Panc1 (cell line): ENCODE measurements at regions not wholly inside any gene's neighbourhood (a gene's known extent, or its start where the extent isn't known, plus 50 kb on each side); places are given as distances from the start of the nearest gene placed in this dataset.

Experiments
- CTCF ChIP-seq: fragments of 450-650 bp; IDR thresholded peaks from 2 replicates; pipeline ENCODE4 v1.5.1; 2017; ENCODE audit warnings: mild to moderate bottlenecking
- POLR2AphosphoS5 ChIP-seq: IDR thresholded peaks from 2 replicates; pipeline ENCODE4 v1.6.1; 2012; ENCODE audit warnings: mild to moderate bottlenecking, low read depth, low read length, moderate library complexity
- REST ChIP-seq, 2 experiments: IDR thresholded peaks; 2 replicates each; pipeline ENCODE4 v1.6.1; 2011 to 2012; ENCODE audit warnings: low read depth in 2 of 2, control low read depth in 1 of 2, low read length in 1 of 2, mild to moderate bottlenecking in 1 of 2, moderate library complexity in 1 of 2; ENCODE audit not compliant: insufficient read depth in 1 of 2
- SIN3A ChIP-seq: IDR thresholded peaks from 2 replicates; pipeline ENCODE4 v1.6.1; 2012; ENCODE audit warnings: low read depth, mild to moderate bottlenecking, low read length, moderate library complexity, borderline replicate concordance; ENCODE audit not compliant: insufficient read depth
- TCF7L2 ChIP-seq: IDR thresholded peaks from 2 replicates; pipeline ENCODE4 v1.6.1; 2011; ENCODE audit warnings: mild to moderate bottlenecking, low read depth, low read length, inconsistent platforms

- TF ChIP-seq CTCF (no peak), SIN3A (no peak), POLR2AphosphoS5 (no peak), TCF7L2 (no peak), REST (IDR thresholded peaks at IDR 0.05; ENCODE audit: insufficient read depth in 1 of 2, low read depth in 2 of 2, low read length in 1 of 2) (no peak)
Observed at GRCh38 chr15:62914461-62915079, 128.0 kb upstream of the TPM1 start.
